Sigmoid colon (tissue), 4 donors: ENCODE measurements at regions not wholly inside any gene's neighbourhood (a gene's known extent, or its start where the extent isn't known, plus 50 kb on each side); places are given as distances from the start of the nearest gene placed in this dataset.

Source experiments
- CTCF ChIP-seq, 4 experiments: fragments of 450-650 bp in 3 of 4; fragments of 200-600 bp in 1 of 4; IDR thresholded peaks; one replicate each; pipeline ENCODE4 v1.5.1; 2016 to 2019; ENCODE audit warnings: antibody characterized with exemption in 4 of 4, mild to moderate bottlenecking in 3 of 4, moderate library complexity in 2 of 4
- POLR2A ChIP-seq, 2 donors: fragments of 450-650 bp; IDR thresholded peaks; one replicate each; pipeline ENCODE4 v1.6.1; 2016; ENCODE audit warnings: antibody characterized with exemption in 2 of 2, mild to moderate bottlenecking in 2 of 2, moderate library complexity in 2 of 2
- POLR2AphosphoS5 ChIP-seq, 4 donors: sonication (generic); formaldehyde crosslinking; IDR thresholded peaks; one replicate each; pipeline ENCODE4 v1.6.1; 2017; ENCODE audit warnings: antibody characterized with exemption in 4 of 4

- TF ChIP-seq POLR2AphosphoS5 (IDR thresholded peaks at IDR 0.05) (no peak), CTCF (IDR thresholded peaks at IDR 0.05) (no peak), POLR2A (IDR thresholded peaks at IDR 0.05) (no peak)
Measured at GRCh38 chr2:224208007-224208406, 168.9 kb upstream of the SERPINE2 start.
